KBM-7 (cell line): ENCODE measurements at regions not wholly inside any gene's neighbourhood (a gene's known extent, or its start where the extent isn't known, plus 50 kb on each side); places are given as distances from the start of the nearest gene placed in this dataset.
"Not testable (repeated sequence)": the region's sequence is repeated elsewhere in the genome, so short reads cannot be mapped to it uniquely, and the experiment has no call there.

ENCODE experiments used
- DNase-seq: peaks from one replicate; pipeline ENCODE4 v3.0.0-alpha.2; 2015
- in situ Hi-C: fragments of 300-500 bp; cut with MboI; formaldehyde crosslinking; loops from 2 replicates; pipeline ENCODE4 v1.14.3; 2020; ENCODE audit warnings: low sequenced_read_pairs, low pct_unique_long_range_greater_than_20kb, mixed read lengths

DNA sequence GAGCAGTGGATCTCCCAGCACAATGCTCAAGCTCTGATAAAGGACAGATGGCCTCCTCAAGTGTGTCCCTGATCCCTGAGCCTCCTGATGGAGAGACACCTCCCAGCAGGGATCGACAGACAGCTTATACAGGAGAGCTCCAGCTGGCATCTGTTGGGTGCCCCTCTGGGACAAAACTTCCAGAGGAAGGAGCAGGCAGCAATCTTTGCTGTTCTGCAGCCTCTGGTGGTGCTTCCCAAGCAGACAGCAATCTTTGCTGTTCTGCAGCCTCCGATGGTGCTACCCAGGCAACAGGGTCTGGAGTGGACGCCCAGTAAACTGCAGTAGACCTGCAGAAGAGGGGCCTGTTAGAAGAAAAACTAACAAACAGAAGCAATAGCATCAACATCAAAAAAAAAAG lies 349.3 kb upstream of the SPRY2 start:
- no peak for DNase-seq
- in situ Hi-C loops, result no loop called here

DNA sequence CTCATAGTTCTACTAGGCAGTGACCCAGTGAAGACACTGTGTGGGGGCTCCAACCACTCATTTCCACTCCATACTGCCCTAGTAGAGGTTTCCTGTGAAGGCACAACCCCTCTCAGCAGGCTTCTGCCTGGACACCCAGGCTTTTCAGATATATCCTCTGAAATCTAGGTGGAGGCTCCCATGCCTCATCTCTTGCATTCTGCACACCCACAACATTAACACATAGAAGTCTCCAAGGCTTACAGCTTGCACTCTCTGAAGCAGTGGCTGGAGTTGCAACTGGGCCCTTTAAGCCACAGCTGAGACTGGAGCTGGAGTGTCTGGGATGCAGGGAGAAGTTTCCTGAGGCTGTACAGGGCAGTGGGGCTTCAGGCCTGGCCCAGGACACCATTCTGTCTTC lies 347.7 kb upstream of the SPRY2 start:
- in situ Hi-C loops, result no loop called here
- DNase-seq, result no peak

DNA sequence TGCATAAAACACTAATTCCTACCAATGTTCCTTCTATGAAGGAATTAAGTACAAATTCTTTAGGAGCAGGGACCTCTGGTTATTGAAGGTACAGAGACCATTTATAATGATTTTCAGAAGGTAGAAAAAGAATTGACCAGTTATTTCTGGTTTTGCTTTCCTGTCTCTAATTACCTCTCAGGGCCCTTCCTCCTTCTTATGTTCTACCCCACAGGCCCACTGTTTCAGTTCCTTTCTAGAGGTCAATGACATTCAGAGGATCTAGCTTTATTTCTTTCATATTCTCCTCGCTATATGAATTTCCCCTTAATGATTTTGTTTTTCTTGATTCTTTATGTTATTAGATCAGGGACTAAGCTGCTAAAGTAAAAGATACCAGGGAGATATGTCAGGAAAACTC lies 345.0 kb upstream of the SPRY2 start:
- DNase-seq, result no peak
- in situ Hi-C loops, result no loop called here

DNA sequence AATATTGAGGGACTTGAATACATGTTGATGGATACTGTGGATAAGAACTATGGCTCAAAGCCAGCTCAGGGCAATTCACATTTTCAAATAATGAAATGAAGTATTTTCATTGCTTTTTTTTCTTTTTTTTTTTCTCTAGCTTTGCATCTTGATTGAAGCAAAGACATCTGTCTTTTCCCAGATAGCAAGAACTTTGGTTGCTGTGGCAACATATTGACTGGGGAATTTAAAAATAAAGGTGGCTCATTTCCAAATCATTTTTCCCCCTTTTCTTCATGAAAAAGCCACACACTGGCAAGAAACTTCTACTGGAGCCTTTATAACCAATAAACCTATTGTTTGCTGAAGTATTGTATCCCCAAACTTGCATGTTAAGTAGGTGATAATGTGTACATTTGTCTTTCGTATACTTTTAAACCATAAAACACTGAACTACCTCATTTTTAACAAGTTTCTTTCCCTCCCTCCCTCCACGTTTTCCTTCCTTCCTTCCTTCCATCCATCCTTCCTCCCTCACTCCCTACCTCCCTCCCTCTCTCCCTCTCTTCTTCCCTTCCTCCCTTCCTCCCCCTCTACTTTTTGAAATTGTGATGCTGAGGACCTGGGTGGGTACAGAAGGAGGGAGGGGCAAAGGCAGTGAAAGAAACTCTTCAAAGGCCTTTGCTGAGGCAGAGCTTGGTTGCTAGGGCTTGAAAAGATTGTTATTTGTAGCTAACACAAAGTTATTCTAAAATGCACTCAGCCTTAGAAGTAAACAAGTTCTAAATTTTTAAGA lies 343.5 kb upstream of the SPRY2 start:
- no peak for DNase-seq
- in situ Hi-C loops, result no loop called here

- in situ Hi-C loops, result no loop called here
- no peak for DNase-seq
Observed at GRCh38 chr13:80680786-80681366, 339.9 kb upstream of the SPRY2 start.

DNA sequence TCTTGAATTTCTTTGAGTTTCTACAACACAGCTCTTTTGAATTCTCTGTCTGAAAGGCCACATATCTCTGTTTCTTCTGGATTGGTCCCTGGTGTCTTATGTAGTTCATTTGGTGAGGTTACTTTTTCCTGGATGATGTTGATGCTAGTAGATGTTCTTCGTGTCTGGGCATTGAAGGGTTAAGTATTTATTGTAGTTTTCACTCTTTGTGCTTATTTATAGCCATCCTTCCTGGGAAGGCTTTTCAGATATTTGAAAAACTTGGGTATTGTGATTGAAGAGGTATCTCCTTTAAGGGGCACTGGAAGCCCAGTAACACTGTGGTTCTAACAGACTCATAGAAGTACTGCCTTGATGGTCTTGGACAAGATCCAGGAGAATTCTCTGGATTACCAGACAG lies 338.5 kb upstream of the SPRY2 start:
- DNase-seq, result no peak
- in situ Hi-C loops, result no loop called here

DNA sequence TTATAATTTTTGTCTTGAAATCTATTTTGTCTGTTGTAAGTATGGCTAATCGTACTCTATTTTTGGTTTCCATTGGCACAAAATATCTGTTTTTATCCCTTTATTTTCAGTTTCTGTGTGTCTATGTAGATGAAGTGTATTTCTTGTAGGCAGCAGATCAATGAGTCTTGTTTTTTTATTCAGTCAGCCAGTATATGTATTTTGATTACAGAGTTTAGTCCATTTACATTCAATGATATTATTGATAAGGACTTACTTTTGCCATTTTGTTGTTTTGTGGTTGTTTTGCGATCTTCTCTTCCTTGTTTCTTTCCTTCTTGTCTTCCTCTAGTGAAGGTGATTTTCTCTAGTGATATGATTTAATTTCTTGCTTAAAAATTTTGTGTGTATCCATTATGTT lies 336.3 kb upstream of the SPRY2 start:
- in situ Hi-C loops, result no loop called here
- no peak for DNase-seq

- in situ Hi-C loops, DNase-seq: not testable (repeated sequence)
Observed at GRCh38 chr13:80675442-80675841, 334.5 kb upstream of the SPRY2 start.

DNA sequence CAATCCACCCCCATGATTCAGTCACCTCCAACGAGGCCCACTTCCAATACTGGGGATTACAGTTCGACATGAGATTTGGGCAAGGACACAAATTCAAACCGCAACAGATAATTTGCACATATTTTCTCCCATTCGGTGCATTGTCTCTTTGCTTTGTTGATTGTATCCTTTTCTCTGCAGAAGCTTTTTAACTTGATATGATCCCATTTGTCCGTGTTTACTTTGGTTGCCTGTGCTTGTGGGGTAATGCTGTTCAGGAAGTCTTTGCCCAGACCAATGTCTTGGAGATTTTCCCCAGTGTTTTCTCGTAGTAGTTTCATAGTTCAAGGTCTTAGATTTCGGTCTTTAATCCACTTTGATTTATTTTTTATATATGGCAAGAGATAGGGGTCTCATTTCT lies 330.8 kb upstream of the SPRY2 start:
- in situ Hi-C loops, result no loop called here

GRCh38 chr13:80669112-80669511 lies 328.2 kb upstream of the SPRY2 start:
- no peak for DNase-seq
- in situ Hi-C loops, result no loop called here

More for the DNA sequence above, 330.8 kb upstream of the SPRY2 start:
- DNase-seq, result no peak

- in situ Hi-C loops, result no loop called here
- no peak for DNase-seq
Observed at GRCh38 chr13:80668452-80668851, 327.5 kb upstream of the SPRY2 start.

DNA sequence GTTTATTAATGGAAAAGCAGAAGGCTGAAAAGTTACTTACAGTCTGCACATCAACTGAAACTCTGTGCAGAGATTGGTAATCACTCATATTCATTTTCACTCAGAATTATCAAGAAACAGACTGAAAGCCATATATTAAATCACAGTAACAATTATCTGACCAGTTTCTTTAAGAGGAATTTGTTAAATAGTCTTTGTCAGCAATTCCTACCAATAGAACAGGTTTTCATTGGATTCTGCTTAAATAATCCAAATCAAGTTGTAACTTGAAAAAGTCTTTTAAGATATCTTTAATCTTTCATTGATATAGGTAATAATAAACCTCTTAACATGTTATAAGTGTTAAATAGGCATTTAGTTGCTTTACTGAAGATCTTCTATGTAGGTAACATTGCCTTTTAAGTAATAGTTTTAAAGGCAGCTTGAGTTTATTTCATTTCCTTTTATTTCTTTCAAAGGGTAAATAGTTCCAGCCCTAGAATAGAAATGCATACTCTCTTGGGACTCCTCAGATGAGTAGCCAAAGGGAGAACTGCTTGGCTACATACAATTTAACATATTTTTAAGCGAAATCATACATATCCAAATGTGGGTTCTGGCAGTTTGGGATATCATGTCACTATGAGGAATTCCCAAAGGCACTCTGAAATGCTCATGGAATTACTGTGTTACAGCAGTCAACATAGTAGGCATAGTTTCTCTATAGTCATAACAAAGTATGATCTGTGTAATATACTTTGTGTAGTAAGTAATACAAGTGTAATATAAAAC lies 326.0 kb upstream of the SPRY2 start:
- in situ Hi-C loops, result no loop called here
- no peak for DNase-seq

- no peak for DNase-seq
- in situ Hi-C loops, result no loop called here
Observed at GRCh38 chr13:80665792-80666333, 324.9 kb upstream of the SPRY2 start.

GRCh38 chr13:80664950-80665349 lies 324.0 kb upstream of the SPRY2 start:
- in situ Hi-C loops, result no loop called here
- no peak for DNase-seq

DNA sequence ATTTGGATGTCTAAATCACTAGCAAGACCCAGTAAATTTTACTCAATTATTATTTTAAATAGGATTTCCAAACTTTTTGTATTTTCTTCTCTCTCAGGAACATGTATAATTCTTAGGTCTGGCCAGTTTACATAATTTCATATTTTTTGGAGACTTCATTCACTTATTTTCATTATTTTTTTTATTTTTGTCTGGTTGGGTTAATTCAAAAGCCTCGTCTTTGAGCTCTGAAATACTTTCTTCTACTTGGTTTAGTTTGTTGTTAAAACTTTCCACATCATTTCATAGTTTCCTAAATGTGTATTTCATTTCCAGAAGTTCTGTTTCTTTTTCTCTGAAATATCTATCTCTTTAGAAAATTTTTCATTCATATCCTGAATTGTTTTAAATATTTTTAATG lies 322.9 kb upstream of the SPRY2 start:
- no peak for DNase-seq
- in situ Hi-C loops, result no loop called here

- no peak for DNase-seq
- in situ Hi-C loops, result no loop called here
Observed at GRCh38 chr13:80658705-80659104, 317.8 kb upstream of the SPRY2 start.

GRCh38 chr13:80656512-80656904 lies 315.6 kb upstream of the SPRY2 start:
- in situ Hi-C loops, result no loop called here
- no peak for DNase-seq

GRCh38 chr13:80655778-80656511 lies 315.0 kb upstream of the SPRY2 start:
- in situ Hi-C loops, result no loop called here

DNA sequence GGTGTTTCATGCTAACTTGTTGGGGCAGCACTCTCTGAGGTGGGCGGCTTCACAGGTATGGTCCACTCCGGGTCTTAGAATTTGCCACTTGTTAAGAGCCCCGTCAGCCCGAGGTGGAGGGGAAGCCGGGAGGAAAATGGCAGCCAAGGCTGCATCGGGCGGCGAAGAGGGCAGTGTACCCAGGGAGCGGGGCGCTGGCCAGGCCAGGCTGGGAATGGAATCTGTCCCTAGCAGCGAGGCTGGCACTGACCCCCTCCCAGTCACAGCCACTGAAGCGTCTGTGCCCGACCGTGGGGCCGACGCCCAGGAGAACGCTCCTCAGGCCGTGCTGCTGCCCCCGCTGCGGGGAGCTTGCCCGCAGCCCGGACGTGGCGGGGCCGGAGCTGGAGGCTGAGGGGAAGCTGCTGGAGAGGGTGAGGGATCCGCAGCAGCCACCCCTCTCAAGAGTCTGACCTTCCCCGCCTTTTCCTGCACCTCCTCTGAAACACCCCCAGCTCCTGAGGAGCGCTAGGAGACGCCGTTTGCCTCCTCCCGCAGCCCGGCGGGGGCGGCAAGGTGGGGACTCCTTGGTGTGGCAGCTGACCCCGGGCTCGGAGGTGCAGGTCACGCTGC lies 313.8 kb upstream of the SPRY2 start:
- in situ Hi-C loops, result no loop called here

More at GRCh38 chr13:80655778-80656511, 315.0 kb upstream of the SPRY2 start:
- DNase-seq, result no peak

More for the DNA sequence above, 313.8 kb upstream of the SPRY2 start:
- DNase-seq, result no peak
